OCI-LY7 (cell line): ENCODE measurements at regions not wholly inside any gene's neighbourhood (a gene's known extent, or its start where the extent isn't known, plus 50 kb on each side); places are given as distances from the start of the nearest gene placed in this dataset.

Source experiments
- BruUV-seq: library from RNA; stranded (reverse); fragments of 400-500 nt; replicated peaks from 2 replicates; lab custom pipeline; 2021; lab: Mats Ljungman, UMichigan
- CTCF ChIA-PET: fragments of 300-600 bp; sonication (Branson Sonifier 250); formaldehyde crosslinking; loops from one replicate; lab custom pipeline; 2022; ENCODE audit warnings: antibody characterized with exemption; ENCODE audit not compliant: unreplicated experiment; lab: Charles Lee
- POLR2A ChIA-PET: fragments of 300-600 bp; sonication (Branson Sonifier 250); formaldehyde crosslinking; loops from one replicate; lab custom pipeline; 2022; ENCODE audit warnings: antibody characterized with exemption; lab: Charles Lee
- DNase-seq: peaks from one replicate; pipeline ENCODE4 v3.0.0-alpha.2; 2015; ENCODE audit warnings: low spot score
- H2AFZ ChIP-seq: fragments of 200-600 bp; sonication (generic), shearing (Covaris generic); 2 replicates; pipeline ENCODE4 v1.6.1; 2014; ENCODE audit warnings: mild to moderate bottlenecking, antibody characterized with exemption, low read length, moderate library complexity
- H3K27ac ChIP-seq: fragments of 200-600 bp; sonication (generic); 2 replicates; pipeline ENCODE4 v1.5.1; 2014; ENCODE audit warnings: mixed run types, low read depth, mild to moderate bottlenecking, moderate library complexity, low read length, inconsistent platforms; ENCODE audit not compliant: poor library complexity, severe bottlenecking
- H3K36me3 ChIP-seq: fragments of 200-600 bp; sonication (generic); 2 replicates; pipeline ENCODE4 v1.6.1; 2014; ENCODE audit warnings: mild to moderate bottlenecking, antibody characterized with exemption, low read length, moderate library complexity, mixed read lengths; ENCODE audit not compliant: insufficient read depth
- H3K4me1 ChIP-seq: fragments of 200-600 bp; sonication (generic); 2 replicates; pipeline ENCODE4 v1.5.1; 2014; ENCODE audit warnings: mild to moderate bottlenecking, low read length; ENCODE audit not compliant: insufficient read depth, poor library complexity, severe bottlenecking
- H3K4me2 ChIP-seq: fragments of 200-600 bp; sonication (generic); 2 replicates; pipeline ENCODE4 v1.6.1; 2014; ENCODE audit warnings: mild to moderate bottlenecking, low read length
- H3K4me3 ChIP-seq: fragments of 200-600 bp; sonication (generic); 2 replicates; pipeline ENCODE4 v1.5.1; 2014; ENCODE audit warnings: mild to moderate bottlenecking, low read depth, low read length; ENCODE audit not compliant: poor library complexity, severe bottlenecking
- H3K79me2 ChIP-seq: fragments of 200-600 bp; sonication (generic); 2 replicates; pipeline ENCODE4 v1.6.1; 2016; ENCODE audit warnings: low read depth, mild to moderate bottlenecking, low read length, moderate library complexity, mixed read lengths; ENCODE audit not compliant: insufficient read depth
- H3K9me2 ChIP-seq: fragments of 200-600 bp; sonication (generic); 2 replicates; pipeline ENCODE4 v1.6.1; 2016; ENCODE audit warnings: mild to moderate bottlenecking, low read length, mixed read lengths; ENCODE audit not compliant: insufficient read depth
- H3K9me3 ChIP-seq: fragments of 200-600 bp; sonication (generic); 2 replicates; pipeline ENCODE4 v1.6.1; 2014; ENCODE audit warnings: mild to moderate bottlenecking, mixed run types, low read length, mixed read lengths
- H4K20me1 ChIP-seq: fragments of 200-600 bp; sonication (generic); 2 replicates; pipeline ENCODE4 v1.6.1; 2014; ENCODE audit warnings: mild to moderate bottlenecking, antibody characterized with exemption, low read length, moderate library complexity, mixed read lengths; ENCODE audit not compliant: insufficient read depth
- EZH2phosphoT487 ChIP-seq: fragments of 200-600 bp; sonication (generic); IDR thresholded peaks from 2 replicates; pipeline ENCODE4 v1.6.1; 2018; ENCODE audit warnings: low read depth, borderline replicate concordance, mild to moderate bottlenecking, mixed run types, antibody characterized with exemption, low read length, moderate library complexity, mixed read lengths
- intact Hi-C: fragments of 100-400 bp; cut with micrococcal nuclease; formaldehyde crosslinking; loops from one replicate; pipeline ENCODE4 v1.10.0; 2022; ENCODE audit not compliant: unreplicated experiment
- TF ChIP-seq, protein P1 (sequence below): fragments of 200-600 bp; sonication (generic); conservative IDR thresholded peaks from 2 replicates; pipeline ENCODE4 v1.5.1; 2014; ENCODE audit warnings: mild to moderate bottlenecking, antibody characterized with exemption, low read length, moderate library complexity, mixed read lengths

DNA sequence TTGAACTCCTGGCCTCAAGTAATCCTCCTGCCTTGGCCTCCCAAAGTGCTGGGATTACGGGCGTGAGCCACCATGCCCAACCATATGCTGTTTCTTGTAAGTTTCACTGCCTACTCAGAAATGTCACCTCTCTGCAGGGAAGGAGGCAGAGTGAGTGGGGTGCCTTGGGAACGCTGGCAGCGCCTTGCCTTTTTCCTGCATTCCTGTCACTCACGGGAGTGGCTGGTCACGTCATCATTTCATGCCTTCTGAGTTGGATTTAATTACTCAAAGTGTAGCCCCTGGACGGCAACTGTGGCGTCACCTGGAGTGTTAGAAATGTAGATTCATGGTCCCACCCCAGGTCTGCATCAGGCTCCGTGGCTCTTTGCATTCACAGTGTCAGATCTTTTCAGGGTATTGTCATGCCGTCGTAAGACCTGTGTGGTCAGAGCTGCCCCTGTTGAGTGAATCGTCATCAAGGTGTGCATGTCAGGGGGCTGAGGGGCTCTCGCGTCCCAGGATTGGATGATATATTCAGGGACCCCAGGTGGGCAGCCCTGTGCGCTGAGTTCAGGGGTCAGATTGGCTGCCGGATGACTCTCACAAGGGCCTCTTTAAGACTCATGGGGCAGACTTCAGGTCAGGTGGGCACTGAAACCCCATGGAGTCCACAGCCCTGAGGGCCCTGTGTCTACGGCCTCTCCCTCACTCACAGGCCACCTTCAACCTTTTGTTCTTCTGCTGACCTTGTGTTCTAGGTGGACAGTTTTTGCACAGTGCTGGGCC, 65.9 kb upstream of the KLHL25 start:
- Histone ChIP-seq H3K4me2 (no peak overlapping the region), H4K20me1 (no peaks in the 10 kb centered on the region), H3K27ac (no peak overlapping the region), H3K36me3 (no peaks in the 10 kb centered on the region), H3K4me1 (no peaks in the 10 kb centered on the region), H3K79me2 (no peaks in the 10 kb centered on the region), H3K9me3 (no peaks in the 10 kb centered on the region), H2AFZ (no peak overlapping the region), H3K9me2 (no peaks in the 10 kb centered on the region), H3K4me3 (no peak overlapping the region)
- no TSS peak for BruUV-seq
- no peak for DNase-seq
- TF ChIP-seq EZH2phosphoT487, result no peak
- TF ChIP-seq, protein P1, sequence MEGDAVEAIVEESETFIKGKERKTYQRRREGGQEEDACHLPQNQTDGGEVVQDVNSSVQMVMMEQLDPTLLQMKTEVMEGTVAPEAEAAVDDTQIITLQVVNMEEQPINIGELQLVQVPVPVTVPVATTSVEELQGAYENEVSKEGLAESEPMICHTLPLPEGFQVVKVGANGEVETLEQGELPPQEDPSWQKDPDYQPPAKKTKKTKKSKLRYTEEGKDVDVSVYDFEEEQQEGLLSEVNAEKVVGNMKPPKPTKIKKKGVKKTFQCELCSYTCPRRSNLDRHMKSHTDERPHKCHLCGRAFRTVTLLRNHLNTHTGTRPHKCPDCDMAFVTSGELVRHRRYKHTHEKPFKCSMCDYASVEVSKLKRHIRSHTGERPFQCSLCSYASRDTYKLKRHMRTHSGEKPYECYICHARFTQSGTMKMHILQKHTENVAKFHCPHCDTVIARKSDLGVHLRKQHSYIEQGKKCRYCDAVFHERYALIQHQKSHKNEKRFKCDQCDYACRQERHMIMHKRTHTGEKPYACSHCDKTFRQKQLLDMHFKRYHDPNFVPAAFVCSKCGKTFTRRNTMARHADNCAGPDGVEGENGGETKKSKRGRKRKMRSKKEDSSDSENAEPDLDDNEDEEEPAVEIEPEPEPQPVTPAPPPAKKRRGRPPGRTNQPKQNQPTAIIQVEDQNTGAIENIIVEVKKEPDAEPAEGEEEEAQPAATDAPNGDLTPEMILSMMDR, result no peak
- ChIA-PET POLR2A (interaction anchor here (1.2 kb wide), 1 partner anchor 8 kb away, joined by 3 read pairs; no protein-coding TSS in a partner anchor), CTCF (no interaction called here)
- intact Hi-C loops, result loop anchor here (10.0 kb wide), 1 partner anchor 314 kb away; no protein-coding TSS in a partner anchor

DNA sequence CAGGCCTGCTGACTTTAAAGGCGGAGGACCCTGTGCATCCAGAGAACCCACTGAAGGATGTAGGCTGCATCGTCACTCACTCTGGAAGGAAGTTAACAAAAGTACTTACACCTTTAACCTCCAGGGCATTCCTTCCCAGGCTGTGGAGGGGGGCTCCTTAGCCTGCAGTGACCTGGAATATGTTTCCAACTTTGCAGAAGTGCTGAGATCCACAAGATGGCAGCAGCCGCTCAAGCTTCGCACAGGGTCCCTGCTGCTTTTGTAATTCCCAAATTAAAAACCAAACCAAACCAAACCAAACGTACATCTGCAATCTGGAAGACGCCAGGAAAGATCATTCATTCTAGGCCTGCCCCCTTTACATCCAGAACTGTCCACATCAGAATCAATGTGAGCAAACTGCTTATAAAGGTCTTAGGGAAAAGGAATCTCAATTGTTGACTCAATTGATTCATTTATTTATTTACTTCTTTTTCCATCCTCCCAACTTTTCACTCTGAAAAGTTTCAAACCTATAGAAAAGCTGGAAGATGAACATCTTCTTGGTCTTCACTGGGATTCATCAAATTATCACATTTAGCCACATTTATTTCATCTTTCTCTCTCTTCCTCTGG, 70.5 kb upstream of the KLHL25 start:
- CTCF ChIA-PET, result no interaction called here
- no peak for TF ChIP-seq EZH2phosphoT487
- TF ChIP-seq, protein P1, result peak; percentile 85

More for the DNA sequence above, 70.5 kb upstream of the KLHL25 start:
- no peaks in the 10 kb centered on the region for H3K9me3 ChIP-seq
- no peaks in the 10 kb centered on the region for H3K79me2 ChIP-seq
- H2AFZ ChIP-seq, result no peak overlapping the region
- no peaks in the 10 kb centered on the region for H4K20me1 ChIP-seq
- no peak overlapping the region for H3K27ac ChIP-seq
- no peak overlapping the region for H3K4me2 ChIP-seq
- H3K36me3 ChIP-seq, result no peaks in the 10 kb centered on the region
- H3K4me3 ChIP-seq, result no peak overlapping the region
- POLR2A ChIA-PET, result no interaction called here
- DNase-seq, result peak; percentile 39
- BruUV-seq, result no TSS peak
- H3K4me1 ChIP-seq, result no peaks in the 10 kb centered on the region
- intact Hi-C loops, result loop anchor here (10.0 kb wide), 1 partner anchor 310 kb away; no protein-coding TSS in a partner anchor
- H3K9me2 ChIP-seq, result no peaks in the 10 kb centered on the region
